GM13977 (cell line): ENCODE measurements at regions not wholly inside any gene's neighbourhood (a gene's known extent, or its start where the extent isn't known, plus 50 kb on each side); places are given as distances from the start of the nearest gene placed in this dataset.

Experiments used
- DNase-seq: peaks from one replicate; pipeline ENCODE4 v3.0.0; 2012; ENCODE audit warnings: low spot score
- CTCF ChIP-seq: IDR thresholded peaks from 2 replicates; pipeline ENCODE4 v1.5.1; 2012; ENCODE audit warnings: mild to moderate bottlenecking, control low read depth; ENCODE audit not compliant: insufficient read depth; ENCODE audit errors: extremely low read depth, missing control alignments
- in situ Hi-C: fragments of 300-500 bp; cut with MboI; formaldehyde crosslinking; loops from one replicate; pipeline ENCODE4 v1.12.0; 2022; ENCODE audit warnings: low sequenced_read_pairs, low pct_unique_long_range_greater_than_20kb, mixed read lengths, inconsistent platforms; ENCODE audit not compliant: unreplicated experiment

GRCh38 chr2:163369111-163369510, 366.7 kb downstream of the FIGN start:
- no peak for TF ChIP-seq CTCF
- DNase-seq, result no peak
- in situ Hi-C loops, result no loop called here

- TF ChIP-seq CTCF, result no peak
- in situ Hi-C loops, result no loop called here
- DNase-seq, result no peak
Observed at GRCh38 chr2:163368655-163369054, 367.2 kb downstream of the FIGN start.

GRCh38 chr2:163367825-163368582, 367.8 kb downstream of the FIGN start:
- DNase-seq, result no peak
- TF ChIP-seq CTCF, result no peak
- in situ Hi-C loops, result no loop called here

GRCh38 chr2:163364736-163365135, 371.1 kb downstream of the FIGN start:
- in situ Hi-C loops, result no loop called here
- no peak for TF ChIP-seq CTCF
- DNase-seq, result no peak

GRCh38 chr2:163353551-163353950, 382.3 kb downstream of the FIGN start:
- TF ChIP-seq CTCF, result no peak
- DNase-seq, result no peak
- in situ Hi-C loops, result no loop called here

GRCh38 chr2:163351966-163352365, 383.8 kb downstream of the FIGN start:
- TF ChIP-seq CTCF, result no peak
- in situ Hi-C loops, result no loop called here
- DNase-seq, result no peak

GRCh38 chr2:163351143-163351542, 384.7 kb downstream of the FIGN start:
- DNase-seq, result no peak
- in situ Hi-C loops, result no loop called here
- TF ChIP-seq CTCF, result no peak
